A549 (cell line): ENCODE measurements at regions not wholly inside any gene's neighbourhood (a gene's known extent, or its start where the extent isn't known, plus 50 kb on each side); places are given as distances from the start of the nearest gene placed in this dataset.

Source experiments
- CTCF ChIP-seq: fragments of >200 bp; sonication (Bioruptor Twin); formaldehyde crosslinking; IDR thresholded peaks from 3 replicates; pipeline ENCODE4 v1.5.1; 2016
- EHMT2 ChIP-seq: fragments of 200-600 bp; sonication (generic); IDR thresholded peaks from 2 replicates; pipeline ENCODE4 v1.6.1; 2016; ENCODE audit warnings: antibody characterized with exemption, low read depth, mild to moderate bottlenecking, moderate library complexity
- ESRRA ChIP-seq: fragments of 150-350 bp; IDR thresholded peaks from 2 replicates; pipeline ENCODE4 v1.6.1; 2014; ENCODE audit warnings: mild to moderate bottlenecking, low read length, borderline replicate concordance
- HMGXB4 ChIP-seq: fragments of 250-450 bp; sonication (Bioruptor Pico); IDR thresholded peaks from 2 replicates; pipeline ENCODE4 v1.5.0; 2021; ENCODE audit warnings: mild to moderate bottlenecking, moderate library complexity, borderline replicate concordance
- REST ChIP-seq: fragments of 200-600 bp; sonication (generic); IDR thresholded peaks from 2 replicates; pipeline ENCODE4 v1.6.1; 2016; ENCODE audit warnings: antibody characterized with exemption, mild to moderate bottlenecking, moderate library complexity
- SMC3 ChIP-seq: fragments of >200 bp; sonication (Bioruptor Twin); formaldehyde crosslinking; IDR thresholded peaks from 3 replicates; pipeline ENCODE4 v1.6.1; 2018; ENCODE audit warnings: inconsistent platforms
- USF2 ChIP-seq: fragments of 450-650 bp; IDR thresholded peaks from 2 replicates; pipeline ENCODE4 v1.6.1; 2014; ENCODE audit warnings: antibody characterized with exemption
- ZFP36 ChIP-seq: fragments of 450-650 bp; IDR thresholded peaks from 2 replicates; pipeline ENCODE4 v1.6.1; 2014; ENCODE audit warnings: borderline replicate concordance; ENCODE audit not compliant: partially characterized antibody
- ZSCAN20 ChIP-seq: fragments of 250-450 bp; sonication (Bioruptor Pico); IDR thresholded peaks from 2 replicates; pipeline ENCODE4 v1.8.0; 2022; ENCODE audit warnings: mild to moderate bottlenecking, moderate library complexity

- TF ChIP-seq ESRRA (no peak), USF2 (no peak), EHMT2 (no peak), REST (no peak), CTCF (no peak), HMGXB4 (CRISPR knock-in tag) (no peak), ZFP36 (no peak), SMC3 (no peak), ZSCAN20 (no peak)
These were observed 769.9 kb downstream of the TSN start for GRCh38 chr2:122525336-122525735.
